Limb (tissue), 2 donors: ENCODE measurements at regions not wholly inside any gene's neighbourhood (a gene's known extent, or its start where the extent isn't known, plus 50 kb on each side); places are given as distances from the start of the nearest gene placed in this dataset.

Experiments
- DNase-seq, 2 donors: peaks; one replicate each; pipeline ENCODE4 v3.0.0-alpha.2; 2016; ENCODE audit errors: extremely low spot score in 2 of 2

GRCh38 chr12:98059659-98060343 lies 455.6 kb upstream of the TMPO start:
- DNase-seq, result no peak

- no peak for DNase-seq
Observed at GRCh38 chr12:98060411-98060810, 455.0 kb upstream of the TMPO start.

- DNase-seq, result no peak
Observed at GRCh38 chr12:98062464-98063245, 452.7 kb upstream of the TMPO start.

- DNase-seq, result no peak
Observed at GRCh38 chr12:98064501-98064900, 450.9 kb upstream of the TMPO start.

- DNase-seq, result no peak
Observed at GRCh38 chr12:98067795-98068194, 447.6 kb upstream of the TMPO start.

- DNase-seq, result no peak
Observed at GRCh38 chr12:98073610-98074009, 441.8 kb upstream of the TMPO start.

- no peak for DNase-seq
Observed at GRCh38 chr12:98074286-98074685, 441.1 kb upstream of the TMPO start.

GRCh38 chr12:98084391-98084790 lies 431.0 kb upstream of the TMPO start:
- no peak for DNase-seq

GRCh38 chr12:98085046-98085755 lies 430.2 kb upstream of the TMPO start:
- DNase-seq, result peak in 1 of 2 donors; percentile 43

GRCh38 chr12:98090731-98091130 lies 424.7 kb upstream of the TMPO start:
- no peak for DNase-seq

GRCh38 chr12:98096436-98096835 lies 419.0 kb upstream of the TMPO start:
- no peak for DNase-seq

GRCh38 chr12:98106031-98106683 lies 409.2 kb upstream of the TMPO start:
- no peak for DNase-seq

- DNase-seq, result no peak
Observed at GRCh38 chr12:98109266-98109665, 406.1 kb upstream of the TMPO start.

- DNase-seq, result no peak
Observed at GRCh38 chr12:98110536-98110935, 404.9 kb upstream of the TMPO start.

- no peak for DNase-seq
Observed at GRCh38 chr12:98113548-98113947, 401.8 kb upstream of the TMPO start.

GRCh38 chr12:98121963-98122362 lies 393.4 kb upstream of the TMPO start:
- no peak for DNase-seq

GRCh38 chr12:98123021-98123461 lies 392.3 kb upstream of the TMPO start:
- DNase-seq, result peak in 1 of 2 donors; percentile 24

GRCh38 chr12:98126637-98127335 lies 388.6 kb upstream of the TMPO start:
- DNase-seq, result peak in 1 of 2 donors; percentile 18

- no peak for DNase-seq
Observed at GRCh38 chr12:98127336-98127679, 388.1 kb upstream of the TMPO start.

- no peak for DNase-seq
Observed at GRCh38 chr12:98127854-98128253, 387.5 kb upstream of the TMPO start.

GRCh38 chr12:98136544-98136943 lies 378.8 kb upstream of the TMPO start:
- DNase-seq, result no peak
